ENCODE measurements at regions not wholly inside any gene's neighbourhood (a gene's known extent, or its start where the extent isn't known, plus 50 kb on each side); places are given as distances from the start of the nearest gene placed in this dataset.

DNA sequence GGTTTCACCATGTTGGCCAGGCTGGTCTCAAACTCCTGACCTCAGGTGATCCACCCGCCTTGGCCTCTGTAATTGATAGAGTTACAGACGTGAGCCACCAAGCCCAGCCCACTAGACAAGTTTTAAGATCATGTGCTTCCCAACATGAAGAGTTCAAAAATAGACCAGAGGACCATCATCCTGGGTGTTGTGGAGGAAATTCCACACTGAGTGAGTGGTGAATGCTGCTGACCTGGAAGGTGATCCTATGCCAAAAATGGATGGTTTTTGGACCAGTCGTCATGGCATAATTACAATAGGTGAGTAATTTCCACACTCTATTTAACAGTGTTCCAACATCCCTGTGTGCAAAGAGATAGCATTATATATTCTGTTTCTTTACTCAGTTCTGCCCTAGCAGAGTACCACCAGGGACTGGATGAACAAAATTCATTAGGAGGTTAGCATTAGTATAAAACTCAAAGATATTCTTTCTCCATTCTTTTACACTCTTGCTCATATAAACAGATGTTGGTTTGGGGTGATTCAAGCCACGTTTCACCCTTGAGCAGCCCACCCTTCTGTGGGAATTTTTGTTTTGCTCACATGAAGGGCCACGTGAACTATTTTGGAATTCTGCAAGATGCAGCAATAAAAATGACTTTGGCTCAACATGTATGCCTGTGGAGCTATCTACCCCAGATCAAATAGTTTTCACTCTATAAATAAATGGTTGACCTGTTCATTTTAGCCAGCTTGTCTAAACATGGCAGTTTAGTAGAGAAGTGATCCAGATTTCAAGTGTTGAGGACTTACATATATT is 206.2 kb upstream of the TCF21 start:
- no peak for TF ChIP-seq CTCF (IDR thresholded peaks at IDR 0.05)
- no peak for TF ChIP-seq POLR2A (IDR thresholded peaks at IDR 0.05)
- intact Hi-C loops (cut with DNase I): no loop called here
- ATAC-seq: no peak
- WGBS, 4 donors: 53 to 62% (median 57%) methylated on average over 5 of the region's 5 CpGs
- Histone ChIP-seq H3K9me3 (no peaks in the 10 kb centered on the region), H3K27me3 (no peaks in the 10 kb centered on the region), H3K4me3 (no peak overlapping the region), H3K4me1 (no peaks in the 10 kb centered on the region), H3K27ac (no peak overlapping the region), H3K36me3 (no peaks in the 10 kb centered on the region)
- DNase-seq: no peak

DNA sequence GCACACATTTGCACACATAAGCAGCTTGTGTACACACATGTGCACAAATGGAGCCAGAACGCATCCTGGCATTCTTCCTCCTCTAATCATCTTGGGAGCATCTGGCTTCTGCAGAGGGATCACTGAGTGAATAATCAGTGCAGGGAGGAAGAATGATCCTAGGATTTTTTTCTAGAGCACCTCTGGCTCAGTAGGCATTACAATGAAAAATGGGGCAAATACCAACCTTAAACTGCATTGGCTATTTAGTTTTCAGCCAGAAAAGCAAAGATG is 205.7 kb upstream of the TCF21 start:
- intact Hi-C loops (cut with DNase I): no loop called here
- 40 to 56% (median 49%) methylated on average over 1 of the region's 1 CpG for WGBS, 4 donors
- TF ChIP-seq POLR2A (IDR thresholded peaks at IDR 0.05): no peak
- TF ChIP-seq CTCF (IDR thresholded peaks at IDR 0.05): no peak
- Histone ChIP-seq H3K4me3 (no peak overlapping the region), H3K27ac (no peak overlapping the region), H3K36me3 (no peaks in the 10 kb centered on the region), H3K4me1 (no peaks in the 10 kb centered on the region), H3K27me3 (no peaks in the 10 kb centered on the region), H3K9me3 (no peaks in the 10 kb centered on the region)
- ATAC-seq: no peak
- DNase-seq: no peak

GRCh38 chr6:133683606-133684005 is 205.3 kb upstream of the TCF21 start:
- H3K27me3 ChIP-seq: no peaks in the 10 kb centered on the region
- H3K4me1 ChIP-seq: no peaks in the 10 kb centered on the region
- intact Hi-C loops (cut with DNase I): no loop called here
- no peaks in the 10 kb centered on the region for H3K36me3 ChIP-seq
- ATAC-seq (no peak), DNase-seq (no peak)
- H3K27ac ChIP-seq: no peak overlapping the region
- H3K4me3 ChIP-seq: no peak overlapping the region
- no peaks in the 10 kb centered on the region for H3K9me3 ChIP-seq
- TF ChIP-seq POLR2A (IDR thresholded peaks at IDR 0.05) (no peak), CTCF (IDR thresholded peaks at IDR 0.05) (no peak)
- WGBS, 4 donors: 55 to 70% (median 62%) methylated on average over 2 of the region's 2 CpGs

GRCh38 chr6:133688705-133689492 is 200.0 kb upstream of the TCF21 start:
- DNase-seq (no peak), ATAC-seq (no peak)
- no peaks in the 10 kb centered on the region for H3K27me3 ChIP-seq
- H3K4me3 ChIP-seq: no peak overlapping the region
- intact Hi-C loops (cut with DNase I): no loop called here
- no peaks in the 10 kb centered on the region for H3K4me1 ChIP-seq
- H3K27ac ChIP-seq: no peak overlapping the region
- WGBS, 4 donors: 63 to 73% (median 69%) methylated on average over 5 of the region's 5 CpGs
- H3K36me3 ChIP-seq: no peaks in the 10 kb centered on the region
- no peaks in the 10 kb centered on the region for H3K9me3 ChIP-seq
- TF ChIP-seq CTCF (IDR thresholded peaks at IDR 0.05) (no peak), POLR2A (IDR thresholded peaks at IDR 0.05) (no peak)

Measured in heart left ventricle (tissue), 16 donors.